GM21360 (cell line): ENCODE measurements at regions not wholly inside any gene's neighbourhood (a gene's known extent, or its start where the extent isn't known, plus 50 kb on each side); places are given as distances from the start of the nearest gene placed in this dataset.
"Not testable (repeated sequence)": the region's sequence is repeated elsewhere in the genome, so short reads cannot be mapped to it uniquely, and the experiment has no call there.

ENCODE experiments used
- ATAC-seq: cut with Tn5 transposase; IDR thresholded peaks from one replicate; pipeline ENCODE4 v1.9.1; 2021; ENCODE audit warnings: mild to moderate bottlenecking, moderate library complexity; ENCODE audit not compliant: unreplicated experiment

- no peak for ATAC-seq
Measured at GRCh38 chr6:9140172-9140571, 704.8 kb upstream of the SLC35B3 start.

DNA sequence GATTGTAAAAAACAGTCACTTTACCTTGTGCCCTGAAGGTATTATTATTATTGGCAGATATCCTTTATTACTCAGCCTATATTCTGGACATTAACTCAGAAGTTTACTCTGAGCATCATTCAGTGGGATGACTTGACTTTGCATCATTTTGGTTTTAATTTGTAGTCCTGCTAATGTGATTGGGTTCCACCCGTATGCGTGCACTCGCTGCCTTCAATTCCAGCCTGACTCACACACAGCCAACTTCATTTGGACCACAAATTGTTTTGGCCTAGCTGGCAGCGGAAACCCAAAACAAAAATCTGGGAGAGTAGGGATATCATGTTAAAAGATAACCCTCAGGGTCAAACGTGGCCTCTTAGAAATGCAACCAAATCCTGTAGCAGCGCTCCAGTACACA lies 704.4 kb upstream of the SLC35B3 start:
- ATAC-seq: no peak

DNA sequence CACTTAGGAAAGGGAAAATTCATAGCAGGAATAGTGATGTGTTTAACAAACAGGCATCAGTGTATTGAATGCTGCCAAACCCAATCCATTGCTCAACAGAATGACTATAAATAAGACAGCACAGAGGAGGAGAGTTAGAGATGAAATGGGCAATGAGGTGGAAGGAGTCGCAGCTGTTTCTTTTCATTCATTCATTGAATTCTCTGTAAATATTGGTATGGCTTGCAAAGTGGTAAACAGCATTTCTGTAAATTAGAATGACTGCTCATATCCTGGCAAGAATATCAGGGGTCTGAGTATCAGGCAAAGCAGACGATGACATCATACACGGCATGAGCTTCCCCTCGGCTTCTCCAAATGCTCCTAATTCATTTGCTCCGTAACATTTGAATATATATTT lies 703.6 kb upstream of the SLC35B3 start:
- ATAC-seq: no peak

DNA sequence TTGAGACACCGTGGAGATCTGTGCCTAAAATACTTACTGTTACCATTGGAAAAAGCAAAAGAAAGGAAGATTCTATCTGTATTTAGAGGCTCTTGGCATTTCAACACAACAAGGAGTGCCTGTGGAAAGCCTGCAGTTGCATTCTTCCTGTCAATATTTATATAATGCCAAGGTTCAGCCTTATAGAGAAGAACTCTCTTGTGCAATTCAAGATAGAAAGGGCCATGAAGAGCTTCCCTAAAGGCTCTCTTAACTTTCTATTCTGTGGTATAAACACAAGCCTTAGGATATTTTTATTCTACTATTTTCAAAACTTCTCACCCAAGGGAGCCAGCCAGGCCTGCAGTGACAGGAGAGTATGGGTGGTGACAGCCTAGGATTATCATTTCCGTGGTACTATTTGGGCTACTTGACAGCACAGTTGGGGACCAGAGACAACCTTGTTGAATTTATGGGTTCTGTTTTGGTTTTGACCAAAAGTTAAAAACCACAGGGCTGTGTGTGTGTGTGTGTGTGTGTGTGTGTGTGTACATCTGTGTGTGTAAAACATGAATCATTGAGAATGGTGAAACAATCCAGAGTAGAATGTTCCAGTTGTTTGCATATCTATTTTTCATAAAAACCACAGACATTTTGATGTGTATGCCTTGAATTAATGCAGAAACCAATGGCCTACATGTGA lies 700.9 kb upstream of the SLC35B3 start:
- ATAC-seq: no peak

GRCh38 chr6:9131616-9132015 lies 696.3 kb upstream of the SLC35B3 start:
- ATAC-seq: no peak

- ATAC-seq: no peak
Measured at GRCh38 chr6:9131201-9131600, 695.9 kb upstream of the SLC35B3 start.

DNA sequence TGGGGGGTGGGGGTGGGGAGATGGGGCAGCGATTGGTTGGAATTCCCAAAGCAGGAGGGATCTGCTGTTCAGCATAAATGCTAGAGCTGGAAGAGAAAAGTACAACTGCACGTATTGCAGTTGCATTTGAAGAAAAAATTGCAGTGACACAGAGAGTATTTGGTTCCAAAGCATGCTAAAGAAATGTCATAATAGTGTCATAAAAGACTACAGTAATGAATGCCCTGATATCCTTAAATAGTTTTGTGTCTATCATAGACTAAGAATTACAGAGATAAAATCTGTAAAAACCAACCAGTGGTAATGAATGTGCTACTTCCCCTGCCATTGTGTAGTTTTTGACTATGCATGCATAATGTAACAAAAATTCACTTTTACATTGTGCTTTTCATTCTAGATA lies 693.6 kb upstream of the SLC35B3 start:
- ATAC-seq: no peak

DNA sequence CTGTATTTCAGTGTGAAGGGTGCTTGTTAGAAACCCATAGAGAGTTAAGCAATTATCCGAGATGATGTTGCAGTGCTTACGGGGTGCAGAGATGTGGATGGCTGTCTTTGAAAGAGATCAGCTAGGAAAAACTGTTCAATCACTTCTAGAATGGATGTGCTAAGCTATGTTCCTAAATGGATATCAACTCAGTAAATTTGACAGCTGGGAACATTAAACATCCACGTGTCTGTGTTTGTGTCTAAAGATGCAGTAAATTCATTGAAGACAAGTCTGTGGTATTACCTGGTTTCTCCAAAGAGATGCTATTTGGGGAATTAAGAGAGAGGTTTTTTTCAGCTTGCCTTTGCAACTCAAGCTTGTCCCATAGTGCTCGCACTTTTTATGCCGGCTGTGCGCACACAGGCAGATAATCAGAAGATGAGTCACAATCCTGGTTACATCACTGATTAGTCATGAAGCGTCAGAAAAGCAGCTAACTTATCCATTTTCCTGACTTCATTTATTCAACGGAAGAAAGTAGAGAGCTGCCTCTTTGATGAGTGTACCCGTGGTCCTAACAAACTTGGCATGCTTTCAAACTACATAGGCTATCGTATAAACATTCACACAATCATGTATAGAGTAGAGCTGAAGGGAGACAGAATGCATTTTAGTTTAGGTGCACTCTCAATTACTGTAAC lies 691.7 kb upstream of the SLC35B3 start:
- ATAC-seq: no peak

DNA sequence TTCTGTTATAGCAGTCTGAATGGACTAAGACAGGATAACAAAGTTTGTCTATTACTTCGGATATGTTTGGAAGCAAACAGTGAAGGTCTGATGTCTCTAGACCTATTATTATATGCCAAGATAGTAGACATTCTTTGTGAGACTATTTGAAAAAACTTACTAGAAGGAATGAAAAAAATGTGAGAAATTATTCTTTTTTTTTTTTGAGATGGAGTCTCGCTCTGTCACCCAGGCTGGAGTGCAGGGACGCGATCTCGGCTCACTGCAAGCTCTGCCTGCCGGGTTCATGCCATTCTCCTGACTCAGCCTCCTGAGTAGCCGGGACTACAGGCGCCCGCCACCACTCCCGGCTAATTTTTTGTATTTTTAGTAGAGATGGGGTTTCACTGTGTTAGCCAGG lies 690.7 kb upstream of the SLC35B3 start:
- not testable (repeated sequence) for ATAC-seq

GRCh38 chr6:9121549-9121948 lies 686.2 kb upstream of the SLC35B3 start:
- no peak for ATAC-seq

DNA sequence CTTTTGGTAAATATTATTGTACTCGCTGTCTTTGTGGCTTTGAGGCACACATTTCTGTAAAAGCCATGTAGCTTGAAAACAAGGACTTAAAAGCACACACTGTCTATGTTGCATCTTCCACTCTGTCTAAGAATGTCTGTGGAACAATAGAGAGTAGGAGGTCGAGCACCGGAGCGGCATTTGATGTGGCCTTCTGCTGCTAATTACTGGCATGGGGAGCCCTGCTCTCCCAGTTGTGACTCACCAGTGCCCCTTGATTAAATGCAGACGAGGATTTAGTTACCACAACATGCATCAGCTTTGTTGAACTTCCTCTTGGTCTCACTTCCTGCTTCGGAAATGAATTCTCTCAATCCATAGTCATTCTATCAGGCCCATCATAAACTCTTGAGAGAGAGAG lies 680.7 kb upstream of the SLC35B3 start:
- ATAC-seq: no peak

DNA sequence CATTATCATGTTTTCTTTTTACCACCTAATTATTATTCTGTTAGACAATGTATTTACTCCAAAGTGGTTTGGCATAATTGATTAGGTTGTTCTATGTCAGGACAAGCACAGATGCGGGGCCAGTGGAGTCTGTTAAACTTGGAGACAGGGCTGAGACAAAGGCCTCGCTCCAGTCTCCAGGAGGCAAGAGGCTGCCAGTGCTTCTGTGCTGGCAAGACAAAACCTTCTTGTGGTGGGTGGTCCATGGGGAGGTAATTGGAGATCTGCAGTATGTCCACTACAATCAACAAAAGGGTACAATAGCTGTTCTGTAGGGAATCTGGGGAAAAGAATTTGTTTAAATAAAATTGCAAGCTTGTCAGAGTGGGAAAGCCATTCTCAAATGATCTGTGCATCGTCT lies 677.2 kb upstream of the SLC35B3 start:
- ATAC-seq: no peak

DNA sequence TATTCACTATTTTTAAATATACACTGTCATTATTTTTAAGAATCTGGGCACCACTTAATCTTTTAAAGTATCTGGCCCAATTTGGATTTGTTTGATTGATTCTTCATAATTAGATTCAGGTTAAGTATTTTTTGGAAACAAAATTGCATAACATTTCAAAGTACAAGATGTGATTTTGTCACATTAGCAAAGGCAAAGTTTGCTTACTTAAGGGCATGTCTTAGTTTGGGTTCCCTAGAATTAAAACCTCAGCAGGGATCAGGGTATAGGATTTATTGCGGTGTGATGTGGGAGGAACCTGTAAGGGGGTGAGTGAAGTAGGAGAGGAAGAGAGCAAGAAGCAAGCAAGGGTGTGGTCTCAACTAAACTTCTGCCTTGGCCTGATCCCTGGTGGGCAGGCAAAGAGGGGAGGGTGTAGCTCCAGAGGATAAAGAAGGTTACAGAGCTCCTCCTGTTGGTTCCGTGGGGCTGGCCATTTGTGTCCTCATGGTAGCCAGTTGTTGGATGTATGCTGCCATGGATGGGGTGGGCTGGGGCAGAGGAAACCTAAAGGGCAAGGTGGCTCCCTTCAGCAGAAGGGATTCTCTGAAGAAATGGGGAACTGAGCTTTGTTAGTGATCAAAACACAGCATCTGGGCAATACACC lies 668.7 kb upstream of the SLC35B3 start:
- no peak for ATAC-seq

GRCh38 chr6:9101920-9102319 lies 666.6 kb upstream of the SLC35B3 start:
- no peak for ATAC-seq

DNA sequence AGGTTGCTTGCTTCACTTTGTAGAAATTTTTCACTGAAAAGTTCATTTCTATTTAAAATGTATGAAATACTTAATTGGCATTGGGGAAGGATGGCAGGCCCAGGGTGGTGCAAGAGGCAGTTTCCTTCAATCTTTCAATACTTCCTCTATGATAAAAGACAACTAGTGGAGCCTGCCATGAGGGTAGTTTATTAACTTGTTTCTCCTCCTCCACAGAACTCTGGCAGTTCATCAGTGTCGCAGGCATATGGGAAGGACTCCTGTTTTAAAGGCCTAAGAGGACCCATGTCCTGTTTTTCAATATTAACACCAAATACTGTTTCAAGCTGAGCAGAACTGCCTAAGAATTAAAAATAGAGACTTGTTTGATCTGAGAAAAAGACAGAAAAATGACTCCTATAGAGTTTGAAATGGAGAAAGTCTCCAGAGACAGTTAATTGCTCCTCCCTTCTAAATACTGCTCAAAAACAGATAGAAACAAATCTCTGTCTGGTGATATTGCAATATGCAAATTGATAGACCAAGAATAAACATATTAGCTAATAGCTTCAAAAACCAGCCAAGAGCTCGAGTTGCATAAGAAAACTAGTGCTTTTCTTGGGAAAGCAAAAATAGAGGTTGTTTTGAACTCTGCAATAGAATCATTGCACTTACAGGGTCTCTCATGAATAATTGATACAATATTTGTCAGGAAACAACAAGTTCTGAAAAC lies 665.7 kb upstream of the SLC35B3 start:
- no peak for ATAC-seq

DNA sequence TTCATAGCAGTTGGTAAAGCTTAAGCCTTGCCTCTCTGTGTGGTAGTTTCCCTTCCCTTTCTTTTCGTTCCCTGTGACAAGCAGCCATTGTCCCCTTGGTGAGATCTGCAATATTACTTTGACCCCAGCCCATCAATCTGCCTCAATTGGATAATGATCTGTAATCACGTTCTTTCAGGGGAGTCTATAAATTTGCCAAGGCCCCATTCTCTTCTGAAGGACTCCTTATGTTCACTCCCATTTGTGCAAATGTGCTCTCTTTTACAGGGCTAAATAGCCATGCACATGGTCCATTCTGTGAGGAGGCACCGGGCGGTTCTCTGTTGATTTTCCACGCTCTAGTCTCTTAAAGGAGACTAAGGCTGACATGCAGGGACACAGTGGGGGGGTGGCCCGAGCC lies 660.4 kb upstream of the SLC35B3 start:
- no peak for ATAC-seq

DNA sequence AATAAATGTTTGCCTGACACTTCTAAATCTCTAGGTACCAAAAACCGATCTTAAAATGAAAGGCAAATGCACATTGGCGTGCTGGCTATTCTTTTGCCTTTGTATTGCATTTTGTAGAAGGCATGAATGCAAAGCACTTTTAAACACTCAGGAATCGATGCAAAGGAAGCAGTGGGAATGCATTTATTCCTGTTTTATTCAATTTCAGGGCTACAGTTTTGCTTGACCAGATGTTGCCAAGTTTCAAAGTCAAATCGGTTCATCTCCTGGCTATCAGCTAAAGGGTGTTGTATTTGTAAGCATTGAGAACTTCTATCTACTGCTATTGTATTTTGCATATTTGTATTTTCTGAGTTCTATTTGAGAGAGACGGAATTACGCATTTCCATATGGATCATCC lies 659.8 kb upstream of the SLC35B3 start:
- ATAC-seq: no peak

GRCh38 chr6:9089724-9090123 lies 654.4 kb upstream of the SLC35B3 start:
- no peak for ATAC-seq

GRCh38 chr6:9087470-9087869 lies 652.1 kb upstream of the SLC35B3 start:
- no peak for ATAC-seq

DNA sequence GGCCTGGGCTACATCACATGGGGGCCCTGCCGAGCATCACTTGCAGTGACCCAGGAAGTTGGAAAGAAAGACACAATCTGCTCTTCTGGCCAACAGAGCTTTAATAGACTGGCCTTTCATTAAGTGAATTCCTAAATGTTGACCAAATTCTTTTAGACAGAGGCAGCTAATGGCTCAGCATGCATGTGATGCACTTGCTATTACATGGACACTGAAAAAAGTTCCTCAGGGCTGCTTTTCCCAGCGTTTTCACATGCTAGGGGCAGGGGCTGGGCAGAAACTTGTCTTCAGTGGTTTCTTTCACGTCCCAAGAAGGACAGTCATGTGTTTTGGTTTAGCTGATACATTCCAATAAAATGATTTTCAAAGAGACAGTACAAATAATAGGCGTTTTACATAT lies 651.0 kb upstream of the SLC35B3 start:
- ATAC-seq: no peak

GRCh38 chr6:9085709-9086070 lies 650.3 kb upstream of the SLC35B3 start:
- ATAC-seq: no peak
